Thymus (tissue), 11 donors: ENCODE measurements at regions not wholly inside any gene's neighbourhood (a gene's known extent, or its start where the extent isn't known, plus 50 kb on each side); places are given as distances from the start of the nearest gene placed in this dataset.

ENCODE experiments used
- DNase-seq, 9 donors: peaks; one replicate each; pipeline ENCODE4 v3.0.0-alpha.2; 2013; ENCODE audit warnings: low spot score in 9 of 9, low read depth in 6 of 9, missing footprints in 1 of 9
- H3K27ac ChIP-seq, 2 donors: one replicate each; pipeline ENCODE4 v1.5.1; 2013; ENCODE audit warnings: control low read depth in 1 of 2, low read depth in 1 of 2, low read length in 1 of 2, mild to moderate bottlenecking in 1 of 2, moderate library complexity in 1 of 2
- H3K27me3 ChIP-seq, 2 donors: one replicate each; pipeline ENCODE4 v1.5.1; 2013; ENCODE audit warnings: low read length in 1 of 2; ENCODE audit not compliant: control insufficient read depth in 2 of 2, insufficient read depth in 1 of 2
- H3K36me3 ChIP-seq, 2 donors: one replicate each; pipeline ENCODE4 v1.5.1; 2013; ENCODE audit warnings: low read length in 1 of 2, mild to moderate bottlenecking in 1 of 2, moderate library complexity in 1 of 2; ENCODE audit not compliant: control insufficient read depth in 2 of 2, insufficient read depth in 2 of 2
- H3K4me1 ChIP-seq, 2 donors: one replicate each; pipeline ENCODE4 v1.5.1; 2013; ENCODE audit warnings: low read length in 2 of 2; ENCODE audit not compliant: control insufficient read depth in 2 of 2, insufficient read depth in 2 of 2
- H3K4me3 ChIP-seq, 2 donors: one replicate each; pipeline ENCODE4 v1.5.1; 2013; ENCODE audit warnings: low read length in 2 of 2, control low read depth in 1 of 2, mild to moderate bottlenecking in 1 of 2
- H3K9me3 ChIP-seq, 2 donors: one replicate each; pipeline ENCODE4 v1.5.1; 2013; ENCODE audit warnings: low read length in 1 of 2, mild to moderate bottlenecking in 1 of 2; ENCODE audit not compliant: control insufficient read depth in 2 of 2, insufficient read depth in 1 of 2
- WGBS: extraction: QIAGEN DNeasy Blood & Tissue Kit; methylation state at CpG from one replicate; pipeline ENCODE4 v1.1.7; 2013; 5-methylcytosine and 5-hydroxymethylcytosine counted together
- donor health status: healthy.

DNA sequence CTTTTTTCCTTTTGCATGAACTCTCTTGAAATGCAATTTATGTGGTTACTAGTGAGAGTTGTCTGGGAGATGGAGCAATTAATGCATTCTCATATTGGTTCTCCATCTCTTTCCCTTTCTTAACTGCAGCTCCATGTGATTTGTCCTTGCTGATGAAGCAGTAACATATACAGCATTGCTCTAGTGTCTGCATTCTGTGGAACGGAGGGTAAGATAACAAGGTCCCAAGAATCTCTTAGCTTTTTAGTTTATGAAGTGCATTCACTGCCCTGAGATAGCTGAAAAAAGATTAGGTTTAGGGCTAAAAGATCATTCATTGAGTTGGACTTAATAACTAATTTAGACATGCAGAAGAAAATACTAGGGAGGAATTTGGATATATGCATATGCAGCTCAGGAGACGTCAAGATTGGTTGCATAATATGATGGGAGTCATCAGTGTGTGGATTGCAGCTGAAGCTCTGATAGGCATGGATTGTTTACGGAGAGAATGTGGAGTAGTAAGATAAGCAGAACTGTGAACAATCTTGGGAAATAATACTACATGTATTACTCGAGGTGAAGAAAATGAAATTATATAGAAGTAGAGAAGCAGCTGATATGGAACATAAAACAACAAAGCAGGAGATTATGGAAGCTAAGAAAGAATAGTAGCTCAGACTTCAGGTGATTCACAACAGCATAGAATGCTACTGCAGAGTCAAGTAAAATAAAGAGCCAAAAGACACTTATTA lies 404.7 kb downstream of the ARL4A start:
- 88% methylated on average over 4 of the region's 4 CpGs for WGBS
- Histone ChIP-seq H3K9me3 (no peaks in the 10 kb centered on the region), H3K27ac (no peak overlapping the region), H3K4me3 (no peak overlapping the region), H3K27me3 (no peaks in the 10 kb centered on the region), H3K4me1 (no peaks in the 10 kb centered on the region), H3K36me3 (no peaks in the 10 kb centered on the region)
- DNase-seq, result no peak

DNA sequence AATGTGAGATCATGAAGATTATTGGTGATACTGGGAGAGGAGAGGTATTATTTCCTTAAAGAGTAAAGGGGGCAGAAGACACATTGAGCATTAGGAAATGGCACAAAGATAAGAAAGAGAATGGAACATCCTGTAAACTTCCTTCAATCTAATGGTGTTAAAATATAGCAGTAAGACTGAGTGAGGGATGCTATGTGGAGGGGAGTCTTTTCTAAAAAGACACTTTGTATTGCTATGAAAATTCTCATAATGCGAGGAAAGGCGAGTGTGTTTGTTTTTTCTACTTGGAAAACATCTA lies 405.2 kb downstream of the ARL4A start:
- WGBS, result 89% methylated on average over 2 of the region's 2 CpGs
- H3K4me3 ChIP-seq, result no peak overlapping the region
- H3K4me1 ChIP-seq, result no peaks in the 10 kb centered on the region
- H3K27ac ChIP-seq, result no peak overlapping the region
- H3K27me3 ChIP-seq, result no peaks in the 10 kb centered on the region
- DNase-seq, result no peak
- H3K36me3 ChIP-seq, result no peaks in the 10 kb centered on the region
- H3K9me3 ChIP-seq, result no peaks in the 10 kb centered on the region

DNA sequence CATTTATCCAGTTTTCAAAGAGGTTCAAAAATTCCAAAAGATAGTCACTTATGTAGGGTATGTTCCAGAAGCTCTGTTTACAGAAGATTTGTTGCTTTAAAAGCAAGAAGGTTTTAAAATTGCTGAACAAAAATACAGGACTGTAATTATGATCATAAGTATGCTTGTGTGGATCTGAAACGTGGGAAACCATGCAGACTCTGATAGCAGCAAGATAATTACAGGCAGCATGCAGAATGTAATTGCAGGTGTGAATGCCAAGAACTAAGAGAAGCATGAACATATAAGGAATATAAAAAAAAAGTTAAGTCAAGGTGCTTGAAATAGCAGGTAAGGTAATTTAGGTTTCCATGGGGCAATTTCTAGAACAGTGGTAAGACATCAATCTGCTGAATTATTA lies 405.7 kb downstream of the ARL4A start:
- 78% methylated on average over 1 of the region's 1 CpG for WGBS

DNA sequence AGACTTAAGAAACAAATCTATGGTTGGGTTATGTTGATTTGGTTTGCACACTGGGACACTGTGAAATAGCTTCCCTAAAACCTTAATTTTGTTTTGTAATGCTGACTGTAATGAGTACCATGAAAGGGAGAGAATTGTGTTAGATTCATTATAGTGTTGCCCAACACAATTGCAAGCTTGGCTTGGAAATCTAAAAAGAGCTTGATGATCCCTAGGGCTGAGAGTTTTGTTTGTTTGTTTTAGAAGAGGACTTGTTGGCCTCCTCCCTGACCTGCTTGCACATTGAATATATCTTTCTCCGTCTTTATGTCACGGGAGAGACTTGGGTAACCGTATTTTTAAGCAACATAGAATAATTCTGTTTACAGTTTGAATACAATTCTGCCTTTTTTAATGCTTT lies 410.1 kb downstream of the ARL4A start:
- H3K27ac ChIP-seq, result no peak overlapping the region

More for the DNA sequence above, 405.7 kb downstream of the ARL4A start:
- Histone ChIP-seq H3K36me3 (no peaks in the 10 kb centered on the region), H3K4me1 (no peaks in the 10 kb centered on the region), H3K9me3 (no peaks in the 10 kb centered on the region), H3K4me3 (no peak overlapping the region), H3K27me3 (no peaks in the 10 kb centered on the region), H3K27ac (no peak overlapping the region)
- no peak for DNase-seq

DNA sequence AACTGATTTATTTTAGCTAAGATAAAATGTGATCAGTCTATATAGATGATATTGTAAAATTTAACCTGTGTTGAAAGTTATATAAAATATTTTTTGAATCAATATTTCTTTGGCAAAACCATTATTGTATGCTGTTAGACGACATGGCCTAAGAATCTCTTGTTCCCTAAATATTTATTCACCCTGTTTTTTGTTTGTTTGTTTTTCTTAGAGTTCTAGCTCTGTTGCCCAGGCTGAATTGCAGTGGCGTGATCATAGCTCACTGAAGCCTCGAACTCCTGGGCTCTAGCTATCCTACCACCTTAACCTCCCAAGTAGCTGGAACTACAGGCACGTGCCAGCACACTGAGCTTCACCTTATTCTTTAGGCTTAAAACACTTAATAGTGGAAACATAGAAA lies 410.7 kb downstream of the ARL4A start:
- Histone ChIP-seq H3K27me3 (no peaks in the 10 kb centered on the region), H3K36me3 (no peaks in the 10 kb centered on the region), H3K4me3 (no peak overlapping the region), H3K9me3 (no peaks in the 10 kb centered on the region), H3K4me1 (no peaks in the 10 kb centered on the region), H3K27ac (no peak overlapping the region)
- 89% methylated on average over 4 of the region's 4 CpGs for WGBS
- no peak for DNase-seq

More for the DNA sequence above, 410.1 kb downstream of the ARL4A start:
- 96% methylated on average over 3 of the region's 3 CpGs for WGBS
- H3K27me3 ChIP-seq, result no peaks in the 10 kb centered on the region
- DNase-seq, result no peak
- no peaks in the 10 kb centered on the region for H3K4me1 ChIP-seq
- no peaks in the 10 kb centered on the region for H3K36me3 ChIP-seq
- H3K9me3 ChIP-seq, result no peaks in the 10 kb centered on the region
- H3K4me3 ChIP-seq, result no peak overlapping the region

DNA sequence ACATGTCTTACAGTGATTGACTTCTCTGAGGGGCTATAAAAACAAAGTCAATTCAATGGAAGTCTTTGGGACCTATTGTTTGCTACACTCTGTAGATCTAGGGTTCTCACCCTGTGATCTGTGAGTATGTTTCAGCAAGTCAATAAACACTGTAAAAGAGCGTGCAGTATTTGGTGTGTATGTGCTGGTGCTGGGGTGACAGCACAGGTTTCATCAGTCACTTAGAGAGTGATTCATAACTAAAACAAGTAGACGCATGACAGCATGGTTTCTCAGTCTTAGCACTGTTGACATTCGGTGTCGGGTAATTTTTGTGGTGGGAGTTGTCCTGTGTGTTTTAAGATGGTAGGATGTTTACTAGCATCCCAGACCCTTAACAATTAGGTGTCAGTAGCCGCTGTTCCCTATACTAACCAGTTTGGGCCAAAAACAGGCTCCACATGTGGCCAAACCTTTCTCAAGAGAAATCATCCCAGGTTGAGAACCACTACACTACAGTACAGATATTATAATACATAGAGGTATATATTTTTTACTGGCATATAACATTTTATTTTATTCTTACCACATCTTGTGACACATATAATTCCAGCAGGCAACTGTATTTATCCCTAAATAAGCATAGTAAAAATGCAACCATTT lies 411.8 kb downstream of the ARL4A start:
- no peak overlapping the region for H3K27ac ChIP-seq
- H3K4me3 ChIP-seq, result no peak overlapping the region
- H3K36me3 ChIP-seq, result no peaks in the 10 kb centered on the region
- DNase-seq, result no peak
- 93% methylated on average over 5 of the region's 5 CpGs for WGBS
- no peaks in the 10 kb centered on the region for H3K4me1 ChIP-seq
- no peaks in the 10 kb centered on the region for H3K27me3 ChIP-seq
- H3K9me3 ChIP-seq, result no peaks in the 10 kb centered on the region

DNA sequence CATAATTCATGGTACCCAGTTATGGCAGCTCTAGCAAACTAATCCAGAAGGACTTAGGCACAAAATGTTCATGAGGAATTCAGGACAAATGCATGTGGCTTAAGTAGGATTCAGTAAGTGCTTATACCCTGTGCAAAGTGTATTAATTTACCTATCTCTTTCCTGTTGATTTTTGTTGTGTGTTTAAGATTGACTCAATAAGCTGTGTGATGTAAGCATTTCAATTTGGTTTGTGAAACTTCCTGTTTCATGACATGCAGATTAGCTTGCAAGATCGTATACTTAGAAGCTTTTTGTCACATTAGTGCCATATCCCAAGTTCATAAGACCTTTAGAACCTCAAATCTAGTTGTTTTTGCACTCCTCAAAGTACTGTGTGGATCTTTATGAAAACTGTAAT lies 416.7 kb downstream of the ARL4A start:
- peaks cover 0 to 1% of the 10 kb centered on the region in 2 donors for H3K9me3 ChIP-seq
- H3K27ac ChIP-seq, result no peak overlapping the region
- no peaks in the 10 kb centered on the region for H3K4me1 ChIP-seq
- H3K36me3 ChIP-seq, result no peaks in the 10 kb centered on the region
- H3K27me3 ChIP-seq, result no peaks in the 10 kb centered on the region
- DNase-seq, result no peak
- WGBS, result 15% methylated on average over 1 of the region's 1 CpG
- no peak overlapping the region for H3K4me3 ChIP-seq

DNA sequence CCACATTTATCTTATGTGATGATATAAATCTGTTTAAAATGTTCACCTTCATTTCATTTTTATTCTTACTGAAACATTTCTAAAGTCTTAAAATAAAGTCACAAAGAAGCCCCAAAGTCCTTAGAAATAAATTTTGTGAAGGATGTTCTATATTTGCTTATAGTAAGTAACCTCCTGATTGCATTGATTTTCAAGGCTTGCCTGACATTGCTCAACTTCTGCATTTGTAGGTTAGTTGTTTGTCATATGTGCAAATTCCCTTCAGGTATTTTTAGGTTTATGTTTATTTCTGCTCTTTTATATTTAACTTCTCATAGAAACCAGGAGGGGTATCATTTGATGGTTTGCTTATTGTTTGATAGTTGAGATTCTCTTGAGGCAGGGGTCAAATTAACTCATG lies 417.8 kb downstream of the ARL4A start:
- DNase-seq, result no peak
- H3K9me3 ChIP-seq, result peaks cover 0 to 12% of the 10 kb centered on the region in 2 donors
- H3K4me1 ChIP-seq, result no peaks in the 10 kb centered on the region
- H3K36me3 ChIP-seq, result no peaks in the 10 kb centered on the region
- no peaks in the 10 kb centered on the region for H3K27me3 ChIP-seq
- H3K4me3 ChIP-seq, result no peak overlapping the region
- H3K27ac ChIP-seq, result no peak overlapping the region

DNA sequence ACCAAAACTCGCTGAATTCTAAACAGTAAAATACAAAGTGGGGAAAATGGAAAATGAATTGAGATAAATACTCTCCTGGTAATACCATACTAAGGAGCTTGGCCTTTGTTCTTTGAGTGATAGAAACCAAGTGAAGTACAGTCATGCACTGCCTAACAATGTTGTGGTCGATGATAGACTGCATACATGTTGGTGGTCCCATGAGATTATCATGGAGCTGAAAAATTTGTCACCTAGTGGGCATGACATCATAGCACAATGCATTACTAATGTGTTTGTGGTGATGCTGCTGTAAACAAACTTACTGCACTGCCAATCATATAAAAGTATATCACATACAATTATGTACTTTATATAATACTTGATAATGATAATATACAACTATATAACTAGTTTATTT lies 419.1 kb downstream of the ARL4A start:
- H3K36me3 ChIP-seq, result no peaks in the 10 kb centered on the region
- peaks cover 0 to 12% of the 10 kb centered on the region in 2 donors for H3K9me3 ChIP-seq
- WGBS, result 94% methylated on average over 2 of the region's 2 CpGs

More for the DNA sequence above, 419.1 kb downstream of the ARL4A start:
- no peak for DNase-seq
- Histone ChIP-seq H3K4me3 (no peak overlapping the region), H3K4me1 (no peaks in the 10 kb centered on the region), H3K27ac (no peak overlapping the region), H3K27me3 (no peaks in the 10 kb centered on the region)
